Pancreas (tissue), 10 donors: ENCODE measurements at regions not wholly inside any gene's neighbourhood (a gene's known extent, or its start where the extent isn't known, plus 50 kb on each side); places are given as distances from the start of the nearest gene placed in this dataset.
A peak's percentile ranks its signal among the peaks of the same experiment; 100 is the strongest.

Experiments
- ATAC-seq, 4 donors: fragments of 200-7000 bp; cut with Tn5 transposase; one replicate each; pipeline versions ENCODE4 v1.8.0 to v1.9.1; 2020; ENCODE audit warnings: mild to moderate bottlenecking in 4 of 4, moderate library complexity in 4 of 4
- DNase-seq, 6 donors: peaks; one replicate each; pipeline ENCODE4 v3.0.0-alpha.2; 2020
- FAIRE-seq: peaks from 2 replicates; lab custom pipeline; 2012; peaks lifted over from hg19 to GRCh38; lab: Jason Lieb, UNC
- H3K27ac ChIP-seq, 4 donors: fragments of 200-600 bp; sonication (generic); 1 replicate in 3 of 4; 2 replicates in 1 of 4; pipeline versions ENCODE4 v1.5.0 to v1.8.0; 2020
- H3K27me3 ChIP-seq, 4 donors: fragments of 200-600 bp; one replicate each; pipeline ENCODE4 v1.8.0; 2021
- H3K36me3 ChIP-seq, 3 donors: fragments of 200-600 bp; sonication (generic) in 1 of 3; one replicate each; pipeline versions ENCODE4 v1.5.0 to v1.8.0; 2020 to 2021
- H3K4me1 ChIP-seq, 3 donors: fragments of 200-600 bp; one replicate each; pipeline ENCODE4 v1.8.0; 2021
- H3K4me3 ChIP-seq, 4 donors: fragments of 200-600 bp; sonication (generic) in 2 of 4; one replicate each; pipeline versions ENCODE4 v1.5.0 to v1.8.0; 2020 to 2021
- H3K9me3 ChIP-seq, 4 donors: fragments of 200-600 bp; one replicate each; pipeline ENCODE4 v1.8.0; 2021
- WGBS, 2 donors: extraction: QIAGEN DNeasy Blood & Tissue Kit; methylation state at CpG; one replicate each; pipeline ENCODE4 v1.1.7; 2013; 5-methylcytosine and 5-hydroxymethylcytosine counted together
- intact Hi-C, 3 donors: fragments of 100-400 bp; cut with DNase I; formaldehyde crosslinking; loops; one replicate each; pipeline versions ENCODE4 v1.11.1 to v1.14.2; 2022
- TF ChIP-seq, protein P1 (sequence below), 4 donors: fragments of 200-600 bp; sonication (generic) in 3 of 4; IDR thresholded peaks; one replicate each; pipeline versions ENCODE4 v1.5.0 to v1.8.0; 2021; ENCODE audit warnings: antibody characterized with exemption in 4 of 4
- donor health status: healthy with polysubstance abuse.
- donor health status: DM: no; HTN: no; CAD: no; lungs with moderate emphysema.
- donor health status: DM: no; HTN: no; CAD: no.
- donor health status: control.
- donor health status: control.
- donor health status: Bipolar disorder and iron deficiency.
- donor health status: DM: yes; HTN: yes; CAD: no.
- donor health status: DM: no; HTN: no; CAD: no.
- donor health status: DM: no; HTN: no; CAD: no.
- donor health status: DM: yes; HTN: yes; CAD: no.

DNA sequence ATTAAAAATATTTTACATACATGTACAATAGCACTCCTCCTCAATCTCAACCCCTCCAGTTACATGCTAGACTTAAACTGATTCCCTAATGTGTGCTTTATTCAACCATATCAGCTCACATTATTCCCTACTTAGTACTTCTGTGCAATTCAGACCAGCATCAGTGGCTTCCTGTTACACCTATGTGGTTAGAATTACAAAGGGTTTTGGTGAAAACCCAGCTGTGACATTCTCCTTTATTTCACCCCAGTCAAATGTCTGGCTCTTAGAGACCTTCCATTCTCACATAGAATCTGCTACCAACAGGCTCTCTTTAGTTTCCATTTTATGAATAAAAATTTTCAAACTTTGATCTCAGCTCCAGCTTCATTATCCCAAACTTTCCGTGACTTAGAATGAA, 85.2 kb upstream of the SLC7A11 start:
- Histone ChIP-seq H3K4me1 (no peaks in the 10 kb centered on the region), H3K36me3 (no peaks in the 10 kb centered on the region), H3K4me3 (no peak overlapping the region), H3K27me3 (no peaks in the 10 kb centered on the region), H3K9me3 (no peaks in the 10 kb centered on the region), H3K27ac (no peak overlapping the region)
- intact Hi-C loops: no loop called here
- TF ChIP-seq, protein P1, sequence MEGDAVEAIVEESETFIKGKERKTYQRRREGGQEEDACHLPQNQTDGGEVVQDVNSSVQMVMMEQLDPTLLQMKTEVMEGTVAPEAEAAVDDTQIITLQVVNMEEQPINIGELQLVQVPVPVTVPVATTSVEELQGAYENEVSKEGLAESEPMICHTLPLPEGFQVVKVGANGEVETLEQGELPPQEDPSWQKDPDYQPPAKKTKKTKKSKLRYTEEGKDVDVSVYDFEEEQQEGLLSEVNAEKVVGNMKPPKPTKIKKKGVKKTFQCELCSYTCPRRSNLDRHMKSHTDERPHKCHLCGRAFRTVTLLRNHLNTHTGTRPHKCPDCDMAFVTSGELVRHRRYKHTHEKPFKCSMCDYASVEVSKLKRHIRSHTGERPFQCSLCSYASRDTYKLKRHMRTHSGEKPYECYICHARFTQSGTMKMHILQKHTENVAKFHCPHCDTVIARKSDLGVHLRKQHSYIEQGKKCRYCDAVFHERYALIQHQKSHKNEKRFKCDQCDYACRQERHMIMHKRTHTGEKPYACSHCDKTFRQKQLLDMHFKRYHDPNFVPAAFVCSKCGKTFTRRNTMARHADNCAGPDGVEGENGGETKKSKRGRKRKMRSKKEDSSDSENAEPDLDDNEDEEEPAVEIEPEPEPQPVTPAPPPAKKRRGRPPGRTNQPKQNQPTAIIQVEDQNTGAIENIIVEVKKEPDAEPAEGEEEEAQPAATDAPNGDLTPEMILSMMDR (IDR thresholded peaks at IDR 0.05): no peak
- 88 to 98% methylated on average over 1 of the region's 1 CpG for WGBS, 2 donors
- FAIRE-seq (no peak), ATAC-seq (no peak), DNase-seq (no peak)

DNA sequence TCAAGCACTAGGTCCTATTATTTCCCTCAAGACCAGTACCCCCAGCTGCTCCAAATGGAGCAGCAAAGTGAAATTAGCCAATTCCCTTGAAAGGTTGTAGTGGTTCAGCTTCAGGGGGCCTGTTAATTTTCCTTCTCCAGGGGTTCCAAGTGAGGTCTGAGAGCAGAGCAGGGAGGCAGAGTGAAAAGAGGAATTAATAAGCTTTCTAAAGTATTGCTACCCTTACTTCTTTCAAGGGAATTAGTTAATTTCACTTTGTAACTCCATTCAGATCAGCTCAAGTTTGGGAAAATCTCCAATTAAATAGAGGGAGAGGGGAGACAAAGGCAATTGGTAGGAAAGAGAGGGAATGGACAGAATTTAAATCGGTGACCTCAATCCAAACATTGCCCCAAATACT, 78.7 kb upstream of the SLC7A11 start:
- Histone ChIP-seq H3K36me3 (no peaks in the 10 kb centered on the region), H3K4me3 (no peak overlapping the region), H3K27me3 (no peaks in the 10 kb centered on the region), H3K27ac (no peak overlapping the region), H3K4me1 (no peaks in the 10 kb centered on the region), H3K9me3 (no peaks in the 10 kb centered on the region)
- DNase-seq (no peak), FAIRE-seq (no peak), ATAC-seq (no peak)
- TF ChIP-seq, protein P1 (IDR thresholded peaks at IDR 0.05): no peak
- 95 to 96% methylated on average over 1 of the region's 1 CpG for WGBS, 2 donors
- intact Hi-C loops: no loop called here

DNA sequence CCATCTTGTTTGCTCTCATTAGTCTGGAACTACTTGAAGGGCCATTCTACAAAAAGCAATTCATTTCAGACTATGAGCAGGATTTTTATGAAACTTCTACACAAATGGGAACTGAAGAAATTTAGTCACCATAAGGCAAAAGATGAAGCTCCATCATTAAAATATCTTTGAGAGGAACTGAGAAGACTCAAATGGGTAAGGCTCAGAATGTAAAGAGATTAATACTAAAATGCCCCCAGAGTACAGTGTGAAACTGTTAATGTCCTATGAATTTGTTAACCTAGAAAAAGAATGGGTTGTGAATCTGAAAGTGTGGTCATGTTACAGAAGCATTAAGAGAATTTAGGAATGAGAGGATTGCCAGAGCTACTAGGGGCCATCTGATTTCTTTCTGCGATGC, 77.9 kb upstream of the SLC7A11 start:
- H3K36me3 ChIP-seq: no peaks in the 10 kb centered on the region
- intact Hi-C loops: no loop called here
- 89 to 97% methylated on average over 1 of the region's 1 CpG for WGBS, 2 donors
- no peaks in the 10 kb centered on the region for H3K9me3 ChIP-seq
- no peak for ATAC-seq
- TF ChIP-seq, protein P1 (IDR thresholded peaks at IDR 0.05): no peak
- no peak overlapping the region for H3K27ac ChIP-seq
- no peak for DNase-seq
- H3K4me3 ChIP-seq: no peak overlapping the region
- FAIRE-seq: no peak
- H3K27me3 ChIP-seq: no peaks in the 10 kb centered on the region
- H3K4me1 ChIP-seq: no peaks in the 10 kb centered on the region

- 68 to 72% methylated on average over 4 of the region's 4 CpGs for WGBS, 2 donors
- TF ChIP-seq, protein P1 (IDR thresholded peaks at IDR 0.05): no peak
- no peak for DNase-seq
- H3K27me3 ChIP-seq: no peaks in the 10 kb centered on the region
- H3K9me3 ChIP-seq: no peaks in the 10 kb centered on the region
- no peaks in the 10 kb centered on the region for H3K4me1 ChIP-seq
- no peak overlapping the region for H3K27ac ChIP-seq
- FAIRE-seq: no peak
- intact Hi-C loops: no loop called here
- H3K4me3 ChIP-seq: no peak overlapping the region
- no peaks in the 10 kb centered on the region for H3K36me3 ChIP-seq
- ATAC-seq: no peak
Observed at GRCh38 chr4:138317175-138317748, 75.1 kb upstream of the SLC7A11 start.

GRCh38 chr4:138312536-138312911, 70.4 kb upstream of the SLC7A11 start:
- no peaks in the 10 kb centered on the region for H3K9me3 ChIP-seq
- TF ChIP-seq, protein P1 (IDR thresholded peaks at IDR 0.05): no peak
- no peaks in the 10 kb centered on the region for H3K27me3 ChIP-seq
- intact Hi-C loops: no loop called here
- no peak overlapping the region for H3K27ac ChIP-seq
- no peaks in the 10 kb centered on the region for H3K36me3 ChIP-seq
- ATAC-seq (peak; percentile 14 to 77 (median 32)), DNase-seq (no peak), FAIRE-seq (no peak)
- no peak overlapping the region for H3K4me3 ChIP-seq
- no peaks in the 10 kb centered on the region for H3K4me1 ChIP-seq
- 33 to 43% methylated on average over 1 of the region's 1 CpG for WGBS, 2 donors
